ENCODE measurements at regions not wholly inside any gene's neighbourhood (a gene's known extent, or its start where the extent isn't known, plus 50 kb on each side); places are given as distances from the start of the nearest gene placed in this dataset.

GRCh38 chr6:167579806-167580618 lies 246.7 kb upstream of the AFDN start:
- ATAC-seq (no peak), DNase-seq (no peak)
- no peak overlapping the region for H3K27ac Mint-ChIP-seq
- POLR2A ChIA-PET: no interaction called here
- peaks cover 0 to 21% (median 16%) of the 10 kb centered on the region in 9 donors for H3K9me3 Mint-ChIP-seq
- H3K4me3 Mint-ChIP-seq: no peak overlapping the region
- peaks cover 3 to 60% (median 16%) of the 10 kb centered on the region in 5 donors for H3K27me3 Mint-ChIP-seq
- H3K4me1 Mint-ChIP-seq: no peaks in the 10 kb centered on the region
- H3K36me3 Mint-ChIP-seq: peaks cover 0 to 18% (median 2%) of the 10 kb centered on the region in 3 donors

- H3K4me1 Mint-ChIP-seq: no peaks in the 10 kb centered on the region
- peaks cover 0 to 21% (median 16%) of the 10 kb centered on the region in 9 donors for H3K9me3 Mint-ChIP-seq
- H3K4me3 Mint-ChIP-seq: no peak overlapping the region
- DNase-seq: no peak
- no peak for ATAC-seq
- H3K27ac Mint-ChIP-seq: no peak overlapping the region
- peaks cover 3 to 60% (median 16%) of the 10 kb centered on the region in 5 donors for H3K27me3 Mint-ChIP-seq
- POLR2A ChIA-PET: no interaction called here
- peaks cover 0 to 18% (median 2%) of the 10 kb centered on the region in 3 donors for H3K36me3 Mint-ChIP-seq
Measured at GRCh38 chr6:167580619-167580911, 246.1 kb upstream of the AFDN start.

- DNase-seq: no peak
Measured at GRCh38 chr6:167581637-167582036, 245.1 kb upstream of the AFDN start.

GRCh38 chr6:167583412-167583811 lies 243.3 kb upstream of the AFDN start:
- H3K27me3 Mint-ChIP-seq: peaks cover 5 to 45% (median 10%) of the 10 kb centered on the region in 5 donors
- H3K9me3 Mint-ChIP-seq: peaks cover 0 to 25% (median 16%) of the 10 kb centered on the region in 9 donors
- H3K27ac Mint-ChIP-seq: no peak overlapping the region
- DNase-seq: no peak
- no peak for ATAC-seq
- H3K4me1 Mint-ChIP-seq: no peaks in the 10 kb centered on the region
- no peak overlapping the region for H3K4me3 Mint-ChIP-seq
- POLR2A ChIA-PET: no interaction called here
- peaks cover 0 to 18% (median 2%) of the 10 kb centered on the region in 3 donors for H3K36me3 Mint-ChIP-seq

More at GRCh38 chr6:167581637-167582036, 245.1 kb upstream of the AFDN start:
- Mint-ChIP-seq H3K27me3 (peaks cover 5 to 52% (median 14%) of the 10 kb centered on the region in 5 donors), H3K9me3 (peaks cover 0 to 21% (median 16%) of the 10 kb centered on the region in 9 donors), H3K36me3 (peaks cover 0 to 18% (median 2%) of the 10 kb centered on the region in 3 donors), H3K4me1 (no peaks in the 10 kb centered on the region), H3K27ac (no peak overlapping the region), H3K4me3 (no peak overlapping the region)
- POLR2A ChIA-PET: no interaction called here
- ATAC-seq: no peak

GRCh38 chr6:167588181-167588919 lies 238.4 kb upstream of the AFDN start:
- POLR2A ChIA-PET: no interaction called here
- Mint-ChIP-seq H3K4me3 (no peak overlapping the region), H3K4me1 (no peaks in the 10 kb centered on the region), H3K9me3 (peaks cover under 1 to 28% (median 8%) of the 10 kb centered on the region in 9 donors), H3K27ac (no peak overlapping the region), H3K27me3 (peaks cover 2 to 15% (median 8%) of the 10 kb centered on the region in 5 donors), H3K36me3 (peaks cover 0 to 5% (median 0%) of the 10 kb centered on the region in 3 donors)
- DNase-seq (no peak), ATAC-seq (no peak)

GRCh38 chr6:167588920-167589614 lies 237.6 kb upstream of the AFDN start:
- POLR2A ChIA-PET: no interaction called here
- no peak overlapping the region for H3K27ac Mint-ChIP-seq
- ATAC-seq: no peak
- no peaks in the 10 kb centered on the region for H3K4me1 Mint-ChIP-seq
- H3K4me3 Mint-ChIP-seq: no peak overlapping the region
- H3K9me3 Mint-ChIP-seq: peaks cover 0 to 20% (median 7%) of the 10 kb centered on the region in 9 donors
- peaks cover 2 to 11% (median 8%) of the 10 kb centered on the region in 5 donors for H3K27me3 Mint-ChIP-seq
- no peaks in the 10 kb centered on the region for H3K36me3 Mint-ChIP-seq
- DNase-seq: no peak

GRCh38 chr6:167589615-167589940 lies 237.1 kb upstream of the AFDN start:
- Mint-ChIP-seq H3K27ac (no peak overlapping the region), H3K27me3 (peaks cover 2 to 11% (median 6%) of the 10 kb centered on the region in 5 donors), H3K9me3 (peaks cover 0 to 17% (median 5%) of the 10 kb centered on the region in 9 donors), H3K4me3 (no peak overlapping the region), H3K4me1 (no peaks in the 10 kb centered on the region), H3K36me3 (no peaks in the 10 kb centered on the region)
- POLR2A ChIA-PET: no interaction called here
- ATAC-seq (no peak), DNase-seq (no peak)

- no peak for ATAC-seq
- Mint-ChIP-seq H3K36me3 (no peaks in the 10 kb centered on the region), H3K4me3 (no peak overlapping the region), H3K27ac (peak overlapping the region in 1 of 10 donors; percentile 13), H3K9me3 (peaks cover 0 to 17% (median 4%) of the 10 kb centered on the region in 9 donors), H3K27me3 (peaks cover 2 to 11% (median 6%) of the 10 kb centered on the region in 5 donors), H3K4me1 (no peaks in the 10 kb centered on the region)
- POLR2A ChIA-PET: no interaction called here
- no peak for DNase-seq
Measured at GRCh38 chr6:167590193-167590592, 236.5 kb upstream of the AFDN start.

Data from naive thymus-derived CD8-positive, alpha-beta T cell (primary cell).